Liver (tissue), 8 donors: ENCODE measurements at regions not wholly inside any gene's neighbourhood (a gene's known extent, or its start where the extent isn't known, plus 50 kb on each side); places are given as distances from the start of the nearest gene placed in this dataset.

Experiments
- DNase-seq: peaks from one replicate; pipeline ENCODE4 v3.0.0-alpha.2; 2017; ENCODE audit warnings: low spot score
- H3K27ac ChIP-seq, 2 donors: one replicate each; pipeline ENCODE4 v1.7.0; 2013; ENCODE audit warnings: inconsistent platforms in 2 of 2, low read length in 2 of 2, control low read depth in 1 of 2, low read depth in 1 of 2, mild to moderate bottlenecking in 1 of 2
- H3K27me3 ChIP-seq, 4 donors: one replicate each; pipeline versions ENCODE4 v1.6.1 to v1.7.0; 2013; ENCODE audit warnings: low read length in 3 of 4, inconsistent platforms in 1 of 4, mild to moderate bottlenecking in 1 of 4, moderate library complexity in 1 of 4; ENCODE audit not compliant: control insufficient read depth in 4 of 4, insufficient read depth in 4 of 4
- H3K36me3 ChIP-seq, 4 donors: one replicate each; pipeline versions ENCODE4 v1.6.1 to v1.7.0; 2013; ENCODE audit warnings: low read length in 3 of 4, mild to moderate bottlenecking in 3 of 4, low read depth in 1 of 4, moderate library complexity in 1 of 4; ENCODE audit not compliant: control insufficient read depth in 4 of 4, insufficient read depth in 3 of 4
- H3K4me1 ChIP-seq, 4 donors: one replicate each; pipeline versions ENCODE4 v1.6.1 to v1.7.0; 2013; ENCODE audit warnings: low read length in 3 of 4, mild to moderate bottlenecking in 3 of 4, moderate library complexity in 1 of 4; ENCODE audit not compliant: control insufficient read depth in 4 of 4, insufficient read depth in 4 of 4
- H3K4me3 ChIP-seq, 3 donors: one replicate each; pipeline versions ENCODE4 v1.6.1 to v1.7.0; 2013; ENCODE audit warnings: low read length in 3 of 3, control low read depth in 1 of 3, low read depth in 1 of 3, mild to moderate bottlenecking in 1 of 3
- H3K9ac ChIP-seq, 2 donors: one replicate each; pipeline ENCODE4 v1.7.0; 2013; ENCODE audit warnings: low read length in 2 of 2, mild to moderate bottlenecking in 2 of 2, moderate library complexity in 2 of 2, control low read depth in 1 of 2, low read depth in 1 of 2
- H3K9me3 ChIP-seq, 4 donors: one replicate each; pipeline versions ENCODE4 v1.6.1 to v1.7.0; 2013; ENCODE audit warnings: low read length in 3 of 4; ENCODE audit not compliant: control insufficient read depth in 4 of 4
- ATF3 ChIP-seq: IDR thresholded peaks from 2 replicates; pipeline ENCODE4 v1.6.1; 2016; ENCODE audit warnings: antibody characterized with exemption
- CTCF ChIP-seq: fragments of 150-350 bp; IDR thresholded peaks from 2 replicates; pipeline ENCODE4 v1.5.1; 2017; ENCODE audit warnings: improper control_type of control experiment, low read depth, low read length; ENCODE audit not compliant: missing input control
- EGR1 ChIP-seq, 2 donors: IDR thresholded peaks; 2 replicates each; pipeline ENCODE4 v1.6.1; 2016 to 2018; ENCODE audit warnings: antibody characterized with exemption in 2 of 2, low read depth in 2 of 2
- FOXA1 ChIP-seq: IDR thresholded peaks from 2 replicates; pipeline ENCODE4 v1.6.1; 2016; ENCODE audit warnings: antibody characterized with exemption
- GABPA ChIP-seq, 2 donors: IDR thresholded peaks in 1 of 2; conservative IDR thresholded peaks in 1 of 2; 2 replicates each; pipeline ENCODE4 v1.6.1; 2016; ENCODE audit warnings: antibody characterized with exemption in 2 of 2, mild to moderate bottlenecking in 1 of 2, moderate library complexity in 1 of 2
- HNF4A ChIP-seq, 2 donors: conservative IDR thresholded peaks; 2 replicates each; pipeline ENCODE4 v1.6.1; 2016; ENCODE audit warnings: antibody characterized with exemption in 2 of 2, mild to moderate bottlenecking in 2 of 2
- HNF4G ChIP-seq: IDR thresholded peaks from 2 replicates; pipeline ENCODE4 v1.6.1; 2016; ENCODE audit warnings: antibody characterized with exemption
- JUND ChIP-seq, 2 donors: IDR thresholded peaks; 2 replicates each; pipeline ENCODE4 v1.6.1; 2016; ENCODE audit warnings: antibody characterized with exemption in 2 of 2
- MAX ChIP-seq: IDR thresholded peaks from 2 replicates; pipeline ENCODE4 v1.6.1; 2016; ENCODE audit warnings: antibody characterized with exemption
- NR2F2 ChIP-seq: IDR thresholded peaks from 2 replicates; pipeline ENCODE4 v1.6.1; 2016; ENCODE audit warnings: antibody characterized with exemption
- RAD21 ChIP-seq, 2 donors: IDR thresholded peaks; 2 replicates each; pipeline ENCODE4 v1.6.1; 2016; ENCODE audit warnings: antibody characterized with exemption in 2 of 2, mild to moderate bottlenecking in 2 of 2
- REST ChIP-seq: IDR thresholded peaks from 2 replicates; pipeline ENCODE4 v1.6.1; 2016; ENCODE audit warnings: antibody characterized with exemption, mild to moderate bottlenecking
- RXRA ChIP-seq, 2 donors: IDR thresholded peaks; 2 replicates each; pipeline ENCODE4 v1.6.1; 2017 to 2018; ENCODE audit warnings: antibody characterized with exemption in 2 of 2, mild to moderate bottlenecking in 1 of 2
- SP1 ChIP-seq: IDR thresholded peaks from 2 replicates; pipeline ENCODE4 v1.6.1; 2018; ENCODE audit warnings: antibody characterized with exemption, mild to moderate bottlenecking
- TAF1 ChIP-seq: conservative IDR thresholded peaks from 2 replicates; pipeline ENCODE4 v1.6.1; 2016; ENCODE audit warnings: antibody characterized with exemption, mild to moderate bottlenecking
- YY1 ChIP-seq: IDR thresholded peaks from 2 replicates; pipeline ENCODE4 v1.6.1; 2016; ENCODE audit warnings: antibody characterized with exemption, mild to moderate bottlenecking
- WGBS: extraction: QIAGEN DNeasy Blood & Tissue Kit; methylation state at CpG from one replicate; pipeline ENCODE4 v1.1.7; 2013; 5-methylcytosine and 5-hydroxymethylcytosine counted together
- donor health status: healthy.
- donor health status: healthy.
- donor health status: healthy.
- donor health status: healthy.
- donor health status: healthy.

GRCh38 chr6:28771401-28772267 is 152.2 kb downstream of the TRIM27 start:
- Histone ChIP-seq H3K9ac (no peak overlapping the region), H3K27me3 (peaks cover 14 to 33% (median 22%) of the 10 kb centered on the region in 4 donors), H3K9me3 (peaks cover 0 to 10% (median 0%) of the 10 kb centered on the region in 4 donors), H3K4me1 (no peaks in the 10 kb centered on the region), H3K4me3 (no peak overlapping the region), H3K36me3 (no peaks in the 10 kb centered on the region), H3K27ac (no peak overlapping the region)
- 20% methylated on average over 19 of the region's 19 CpGs for WGBS
- TF ChIP-seq EGR1 (IDR thresholded peaks at IDR 0.05; ENCODE audit: low read depth in 2 of 2), result no peak
- TF ChIP-seq GABPA (IDR thresholded peaks at IDR 0.05 in 1 of 2, conservative IDR thresholded peaks at IDR 0.05 in 1 of 2), result no peak
- TF ChIP-seq RAD21 (IDR thresholded peaks at IDR 0.05), result no peak
- no peak for TF ChIP-seq FOXA1
- no peak for TF ChIP-seq REST
- TF ChIP-seq MAX, result no peak
- TF ChIP-seq YY1, result no peak
- no peak for TF ChIP-seq TAF1
- TF ChIP-seq NR2F2, result no peak
- no peak for TF ChIP-seq JUND (IDR thresholded peaks at IDR 0.05)
- no peak for TF ChIP-seq RXRA (IDR thresholded peaks at IDR 0.05)
- no peak for TF ChIP-seq HNF4G
- TF ChIP-seq SP1, result no peak
- no peak for TF ChIP-seq HNF4A (conservative IDR thresholded peaks at IDR 0.05)
- DNase-seq, result no peak

- Histone ChIP-seq H3K4me1 (no peaks in the 10 kb centered on the region), H3K36me3 (no peaks in the 10 kb centered on the region), H3K9me3 (peaks cover 0 to 10% (median 0%) of the 10 kb centered on the region in 4 donors), H3K4me3 (no peak overlapping the region), H3K27ac (no peak overlapping the region), H3K9ac (no peak overlapping the region), H3K27me3 (peaks cover 11 to 26% (median 18%) of the 10 kb centered on the region in 4 donors)
- 10% methylated on average over 32 of the region's 32 CpGs for WGBS
- TF ChIP-seq GABPA (IDR thresholded peaks at IDR 0.05 in 1 of 2, conservative IDR thresholded peaks at IDR 0.05 in 1 of 2) (no peak), NR2F2 (no peak), ATF3 (no peak), JUND (IDR thresholded peaks at IDR 0.05) (no peak), EGR1 (IDR thresholded peaks at IDR 0.05; ENCODE audit: low read depth in 2 of 2) (no peak), MAX (no peak), CTCF (no peak)
- no peak for DNase-seq
Observed at GRCh38 chr6:28772480-28773381, 151.1 kb downstream of the TRIM27 start.
